H1 (cell line): ENCODE measurements at regions not wholly inside any gene's neighbourhood (a gene's known extent, or its start where the extent isn't known, plus 50 kb on each side); places are given as distances from the start of the nearest gene placed in this dataset.

Experiments used
- CTCF ChIA-PET: fragments of 300-600 bp; sonication (Branson Sonifier 250); formaldehyde crosslinking; loops from one replicate; lab custom pipeline; 2021; ENCODE audit not compliant: partially characterized antibody; lab: Charles Lee
- POLR2A ChIA-PET: fragments of 300-600 bp; sonication (Branson Sonifier 250); formaldehyde crosslinking; loops from one replicate; lab custom pipeline; 2021; ENCODE audit warnings: inconsistent platforms; ENCODE audit not compliant: partially characterized antibody; lab: Charles Lee
- DNase-seq, 2 experiments: peaks; one replicate each; pipeline versions ENCODE4 v3.0.0 to v3.0.0-alpha.2; 2010 to 2022; ENCODE audit warnings: low spot score in 2 of 2, low read depth in 1 of 2, mixed read lengths in 1 of 2
- FAIRE-seq: peaks from 2 replicates; lab custom pipeline; 2011; peaks lifted over from hg19 to GRCh38; lab: Jason Lieb, UNC
- H2AFZ ChIP-seq: 2 replicates; pipeline ENCODE4 v1.8.1; 2012; ENCODE audit warnings: low read length, inconsistent platforms
- H2AK5ac ChIP-seq: 2 replicates; pipeline ENCODE4 v1.6.1; 2013; ENCODE audit warnings: low read depth, low read length
- H2BK120ac ChIP-seq: replicated peaks from 2 replicates; pipeline ENCODE3; 2013; ENCODE audit warnings: low read depth, low read length, inconsistent platforms
- H2BK12ac ChIP-seq: 2 replicates; pipeline ENCODE4 v1.6.1; 2013; ENCODE audit warnings: low read depth, low read length
- H2BK15ac ChIP-seq: 2 replicates; pipeline ENCODE4 v1.6.1; 2013; ENCODE audit warnings: low read length
- H2BK20ac ChIP-seq: 2 replicates; pipeline ENCODE4 v1.6.1; 2013; ENCODE audit warnings: low read length
- H2BK5ac ChIP-seq: 2 replicates; pipeline ENCODE4 v1.6.1; 2013; ENCODE audit warnings: low read depth, low read length
- H3K14ac ChIP-seq: 2 replicates; pipeline ENCODE4 v1.6.1; 2013; ENCODE audit warnings: inconsistent platforms; ENCODE audit not compliant: insufficient read length
- H3K18ac ChIP-seq: 2 replicates; pipeline ENCODE4 v1.6.1; 2013; ENCODE audit warnings: low read length; ENCODE audit errors: extremely low read depth
- H3K23ac ChIP-seq: 2 replicates; pipeline ENCODE4 v1.6.1; 2013; ENCODE audit warnings: inconsistent platforms; ENCODE audit not compliant: insufficient read length
- H3K23me2 ChIP-seq: 2 replicates; pipeline ENCODE4 v1.6.1; 2013; ENCODE audit warnings: low read depth, low read length
- H3K27ac ChIP-seq: 2 replicates; pipeline ENCODE4 v1.6.1; 2011; ENCODE audit warnings: low read depth, low read length, inconsistent platforms
- H3K27me3 ChIP-seq, 4 experiments: replicated peaks in 1 of 4; 1 replicate in 1 of 4; 2 replicates in 3 of 4; pipeline versions ENCODE4 v1.6.1 to v1.8.1; 2011 to 2013; ENCODE audit warnings: low read length in 3 of 4, mild to moderate bottlenecking in 3 of 4, inconsistent platforms in 2 of 4, mixed read lengths in 2 of 4, moderate library complexity in 1 of 4; ENCODE audit not compliant: control insufficient read depth in 3 of 4, insufficient read depth in 3 of 4; ENCODE audit errors: extremely low read depth in 1 of 4
- H3K36me3 ChIP-seq, 4 experiments: 2 replicates each; pipeline versions ENCODE4 v1.6.1 to v1.8.1; 2011 to 2013; ENCODE audit warnings: mild to moderate bottlenecking in 4 of 4, low read length in 3 of 4, moderate library complexity in 2 of 4, control low read depth in 1 of 4, inconsistent platforms in 1 of 4; ENCODE audit not compliant: insufficient read depth in 4 of 4, control insufficient read depth in 2 of 4
- H3K4ac ChIP-seq: replicated peaks from 2 replicates; pipeline ENCODE3; 2013; ENCODE audit warnings: low read length, low read depth, mixed read lengths, inconsistent platforms; ENCODE audit not compliant: insufficient read length
- H3K4me1 ChIP-seq, 4 experiments: replicated peaks in 1 of 4; 1 replicate in 1 of 4; 2 replicates in 3 of 4; pipeline versions ENCODE4 v1.6.1 to v1.8.1; 2011 to 2013; ENCODE audit warnings: low read length in 3 of 4, inconsistent platforms in 2 of 4, mixed read lengths in 1 of 4; ENCODE audit not compliant: insufficient read depth in 4 of 4, control insufficient read depth in 3 of 4
- H3K4me2 ChIP-seq, 2 experiments: 2 replicates each; pipeline versions ENCODE4 v1.6.1 to v1.8.1; 2011 to 2013; ENCODE audit warnings: low read depth in 2 of 2, low read length in 2 of 2, control low read depth in 1 of 2, inconsistent platforms in 1 of 2, mild to moderate bottlenecking in 1 of 2; ENCODE audit not compliant: insufficient read depth in 1 of 2
- H3K4me3 ChIP-seq, 4 experiments: fragments of 200-600, 300-600 bp in 1 of 4; sonication (generic), shearing (Covaris generic), sonication (Bioruptor Twin) in 1 of 4; 2 replicates each; pipeline versions ENCODE4 v1.5.1 to v1.8.1; 2011 to 2016; ENCODE audit warnings: low read length in 4 of 4, low read depth in 3 of 4, control low read depth in 2 of 4, inconsistent platforms in 2 of 4, mild to moderate bottlenecking in 2 of 4, mixed read lengths in 1 of 4, moderate library complexity in 1 of 4; ENCODE audit not compliant: insufficient read depth in 2 of 4; ENCODE audit errors: extremely low read depth in 1 of 4
- H3K56ac ChIP-seq: replicated peaks from 2 replicates; pipeline ENCODE3; 2013; ENCODE audit warnings: low read depth, mild to moderate bottlenecking, mixed read lengths, low read length, inconsistent platforms; ENCODE audit not compliant: insufficient read length
- H3K79me1 ChIP-seq: 2 replicates; pipeline ENCODE4 v1.6.1; 2013; ENCODE audit warnings: low read depth, low read length, control low read depth
- H3K79me2 ChIP-seq, 2 experiments: 2 replicates each; pipeline versions ENCODE4 v1.6.1 to v1.8.1; 2012 to 2013; ENCODE audit warnings: low read length in 2 of 2, mild to moderate bottlenecking in 2 of 2, inconsistent platforms in 1 of 2; ENCODE audit not compliant: insufficient read depth in 2 of 2, control insufficient read depth in 1 of 2
- H3K9ac ChIP-seq, 4 experiments: replicated peaks in 1 of 4; 1 replicate in 1 of 4; 2 replicates in 3 of 4; pipeline versions ENCODE4 v1.6.1 to v1.8.1; 2011 to 2013; ENCODE audit warnings: low read depth in 3 of 4, low read length in 3 of 4, control low read depth in 2 of 4, mild to moderate bottlenecking in 2 of 4, moderate library complexity in 2 of 4, inconsistent platforms in 1 of 4; ENCODE audit errors: extremely low read depth in 1 of 4
- H3K9me3 ChIP-seq, 2 experiments: 2 replicates each; pipeline versions ENCODE4 v1.6.1 to v1.8.1; 2012 to 2013; ENCODE audit warnings: mild to moderate bottlenecking in 2 of 2, moderate library complexity in 2 of 2, control low read depth in 1 of 2, inconsistent platforms in 1 of 2, low read depth in 1 of 2, low read length in 1 of 2, mixed read lengths in 1 of 2; ENCODE audit not compliant: insufficient read depth in 2 of 2
- H4K20me1 ChIP-seq, 2 experiments: replicated peaks in 1 of 2; 2 replicates each; pipeline versions ENCODE3 to v1.8.1; 2011 to 2013; ENCODE audit warnings: inconsistent platforms in 2 of 2, low read length in 2 of 2, mild to moderate bottlenecking in 1 of 2; ENCODE audit not compliant: insufficient read depth in 2 of 2, control insufficient read depth in 1 of 2
- H4K5ac ChIP-seq: 2 replicates; pipeline ENCODE4 v1.6.1; 2013; ENCODE audit warnings: low read length, low read depth, mixed read lengths, inconsistent platforms; ENCODE audit not compliant: insufficient read length
- H4K8ac ChIP-seq: 2 replicates; pipeline ENCODE4 v1.8.0; 2013; ENCODE audit warnings: mild to moderate bottlenecking, moderate library complexity, low read length, inconsistent platforms; ENCODE audit not compliant: insufficient read depth; ENCODE audit errors: extremely low read depth
- H4K91ac ChIP-seq: replicated peaks from 2 replicates; pipeline ENCODE3; 2013; ENCODE audit warnings: low read length, mixed read lengths, inconsistent platforms; ENCODE audit not compliant: insufficient read length
- RBBP5 ChIP-seq: IDR thresholded peaks from 2 replicates; pipeline ENCODE4 v1.7.1; 2012; ENCODE audit warnings: low read depth, mild to moderate bottlenecking, inconsistent platforms, low read length, moderate library complexity, borderline replicate concordance
- TCF12 ChIP-seq: IDR thresholded peaks from 2 replicates; pipeline ENCODE4 v1.6.1; 2011; ENCODE audit warnings: low read depth, mild to moderate bottlenecking, low read length
- WGBS, 2 experiments: shearing (Covaris generic) in 1 of 2; methylation state at CpG; one replicate each; pipeline versions ENCODE4 v1.1.6 to v1.1.7; 2013 to 2015; ENCODE audit warnings: low lambda C conversion rate in 2 of 2, mixed read lengths in 2 of 2, inconsistent platforms in 1 of 2, low coverage in 1 of 2, missing lambda C conversion rate in 1 of 2; ENCODE audit not compliant: insufficient replicate concordance in 2 of 2, insufficient coverage in 1 of 2, insufficient read length in 1 of 2; ENCODE audit errors: extremely low coverage in 1 of 2, missing lambda C conversion rate in 1 of 2; 5-methylcytosine and 5-hydroxymethylcytosine counted together

- H3K4me3 ChIP-seq = no peak overlapping the region
- no peak overlapping the region for H3K4me2 ChIP-seq
- ChIA-PET POLR2A (no interaction called here), CTCF (no interaction called here)
- H3K4ac ChIP-seq = no peak overlapping the region
- no peak overlapping the region for H3K14ac ChIP-seq
- no peak overlapping the region for H2AK5ac ChIP-seq
- no peak overlapping the region for H4K5ac ChIP-seq
- H3K79me1 ChIP-seq = no peaks in the 10 kb centered on the region
- H3K79me2 ChIP-seq = no peaks in the 10 kb centered on the region
- no peak overlapping the region for H3K27ac ChIP-seq
- H3K36me3 ChIP-seq = no peaks in the 10 kb centered on the region
- no peaks in the 10 kb centered on the region for H3K27me3 ChIP-seq
- no peak overlapping the region; the same call in 1 of the 2 replicates for H2AFZ ChIP-seq
- H3K56ac ChIP-seq = no peak overlapping the region
- no peak overlapping the region for H4K91ac ChIP-seq
- H4K8ac ChIP-seq = no peak overlapping the region
- DNase-seq (no peak), FAIRE-seq (no peak)
- no peak overlapping the region for H3K18ac ChIP-seq
- no peak overlapping the region for H3K9ac ChIP-seq
- no peaks in the 10 kb centered on the region for H4K20me1 ChIP-seq
- H3K23ac ChIP-seq = no peak overlapping the region
- no peak overlapping the region for H2BK20ac ChIP-seq
- no peak overlapping the region for H2BK120ac ChIP-seq
- H3K4me1 ChIP-seq = no peaks in the 10 kb centered on the region; a peak in 1 of 7 replicates
- no peaks in the 10 kb centered on the region for H3K23me2 ChIP-seq
- H2BK12ac ChIP-seq = no peak overlapping the region
- TF ChIP-seq TCF12 (no peak), RBBP5 (no peak)
- no peak overlapping the region for H2BK5ac ChIP-seq
- WGBS, 2 experiments = 82% methylated on average over 5 of the region's 5 CpGs; no CpG with 5 or more reads in 1 of the 2 experiments
- no peak overlapping the region for H2BK15ac ChIP-seq
- H3K9me3 ChIP-seq = no peaks in the 10 kb centered on the region
Observed at GRCh38 chr4:181592221-181592745, 650.9 kb upstream of the TENM3 start.
